ENCODE measurements at regions not wholly inside any gene's neighbourhood (a gene's known extent, or its start where the extent isn't known, plus 50 kb on each side); places are given as distances from the start of the nearest gene placed in this dataset.

DNA sequence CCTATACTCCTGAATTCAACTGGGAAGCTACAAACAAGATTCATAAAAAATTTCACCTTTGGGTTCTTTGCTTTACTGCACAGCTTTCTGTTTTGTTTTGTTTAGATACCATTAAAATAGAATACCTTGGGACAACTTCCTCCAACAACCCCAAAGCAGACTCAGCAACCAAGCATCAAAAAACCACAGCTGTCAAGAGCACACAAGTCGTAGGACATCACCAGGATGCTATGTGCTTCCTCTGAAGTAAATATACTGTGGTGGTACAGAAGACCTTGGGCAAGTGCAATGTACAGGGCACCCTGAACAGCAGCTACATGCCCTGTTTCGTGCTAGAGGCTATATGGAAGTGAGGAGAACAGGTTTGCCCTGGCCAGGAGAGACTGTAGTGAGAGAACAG lies 359.3 kb downstream of the BCL11B start:
- no peak overlapping the region for H3K4me3 ChIP-seq
- peaks cover 19% of the 10 kb centered on the region for H3K27me3 ChIP-seq
- no peak overlapping the region for H3K27ac ChIP-seq
- WGBS, 2 donors (ENCODE audit: low coverage in 1 of 2): 74 to 89% methylated on average over 2 of the region's 2 CpGs
- no peaks in the 10 kb centered on the region for H3K9me3 ChIP-seq
- H3K4me1 ChIP-seq: no peaks in the 10 kb centered on the region
- ATAC-seq: no peak
- TF ChIP-seq EP300 (IDR thresholded peaks at IDR 0.05): no peak
- TF ChIP-seq POLR2AphosphoS5 (IDR thresholded peaks at IDR 0.05): no peak
- no peak for TF ChIP-seq POLR2A (IDR thresholded peaks at IDR 0.05)
- TF ChIP-seq, protein P1, sequence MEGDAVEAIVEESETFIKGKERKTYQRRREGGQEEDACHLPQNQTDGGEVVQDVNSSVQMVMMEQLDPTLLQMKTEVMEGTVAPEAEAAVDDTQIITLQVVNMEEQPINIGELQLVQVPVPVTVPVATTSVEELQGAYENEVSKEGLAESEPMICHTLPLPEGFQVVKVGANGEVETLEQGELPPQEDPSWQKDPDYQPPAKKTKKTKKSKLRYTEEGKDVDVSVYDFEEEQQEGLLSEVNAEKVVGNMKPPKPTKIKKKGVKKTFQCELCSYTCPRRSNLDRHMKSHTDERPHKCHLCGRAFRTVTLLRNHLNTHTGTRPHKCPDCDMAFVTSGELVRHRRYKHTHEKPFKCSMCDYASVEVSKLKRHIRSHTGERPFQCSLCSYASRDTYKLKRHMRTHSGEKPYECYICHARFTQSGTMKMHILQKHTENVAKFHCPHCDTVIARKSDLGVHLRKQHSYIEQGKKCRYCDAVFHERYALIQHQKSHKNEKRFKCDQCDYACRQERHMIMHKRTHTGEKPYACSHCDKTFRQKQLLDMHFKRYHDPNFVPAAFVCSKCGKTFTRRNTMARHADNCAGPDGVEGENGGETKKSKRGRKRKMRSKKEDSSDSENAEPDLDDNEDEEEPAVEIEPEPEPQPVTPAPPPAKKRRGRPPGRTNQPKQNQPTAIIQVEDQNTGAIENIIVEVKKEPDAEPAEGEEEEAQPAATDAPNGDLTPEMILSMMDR (IDR thresholded peaks at IDR 0.05): no peak
- no peaks in the 10 kb centered on the region for H3K36me3 ChIP-seq

DNA sequence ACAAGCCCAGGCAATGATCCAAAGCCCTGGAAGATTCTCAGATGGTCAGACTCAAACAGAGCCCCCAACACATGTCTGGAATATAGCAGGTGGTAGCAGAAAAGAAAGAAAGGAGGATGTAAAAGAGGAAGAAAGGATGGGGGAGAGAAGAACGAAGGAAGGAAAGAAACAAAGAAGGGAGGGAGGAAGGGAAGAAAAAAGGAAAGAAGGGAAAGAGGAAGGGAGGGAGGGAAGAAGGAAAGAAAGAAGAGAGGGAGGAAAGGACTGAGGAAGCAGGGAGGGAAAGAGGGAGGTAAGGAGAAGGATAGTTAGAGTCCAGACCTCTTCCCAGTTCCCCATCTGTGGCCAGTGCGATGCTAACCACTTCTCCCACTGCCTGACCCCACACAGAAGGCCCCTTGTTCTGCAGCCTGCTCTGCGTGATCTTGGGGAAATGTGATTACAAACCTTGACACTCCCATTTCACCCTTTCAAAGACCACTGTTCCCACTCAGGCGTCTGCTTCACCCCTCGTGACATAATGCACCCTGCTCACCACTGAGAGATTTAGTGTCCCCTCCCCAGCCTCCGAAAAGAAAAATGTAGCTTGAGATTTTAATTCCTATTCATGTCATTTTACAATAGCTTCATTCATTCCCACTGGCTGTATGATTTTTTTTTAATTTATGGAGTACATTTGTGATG lies 357.9 kb downstream of the BCL11B start:
- H3K4me3 ChIP-seq: no peak overlapping the region
- 56 to 59% methylated on average over 5 to 6 of the region's 6 CpGs for WGBS, 2 donors (ENCODE audit: low coverage in 1 of 2)
- no peaks in the 10 kb centered on the region for H3K9me3 ChIP-seq
- no peak for ATAC-seq
- no peak for TF ChIP-seq POLR2AphosphoS5 (IDR thresholded peaks at IDR 0.05)
- TF ChIP-seq EP300 (IDR thresholded peaks at IDR 0.05): no peak
- no peak for TF ChIP-seq POLR2A (IDR thresholded peaks at IDR 0.05)
- TF ChIP-seq, protein P1 (IDR thresholded peaks at IDR 0.05): no peak
- H3K36me3 ChIP-seq: no peaks in the 10 kb centered on the region
- no peak overlapping the region for H3K27ac ChIP-seq
- peaks cover 10% of the 10 kb centered on the region for H3K27me3 ChIP-seq
- no peaks in the 10 kb centered on the region for H3K4me1 ChIP-seq

DNA sequence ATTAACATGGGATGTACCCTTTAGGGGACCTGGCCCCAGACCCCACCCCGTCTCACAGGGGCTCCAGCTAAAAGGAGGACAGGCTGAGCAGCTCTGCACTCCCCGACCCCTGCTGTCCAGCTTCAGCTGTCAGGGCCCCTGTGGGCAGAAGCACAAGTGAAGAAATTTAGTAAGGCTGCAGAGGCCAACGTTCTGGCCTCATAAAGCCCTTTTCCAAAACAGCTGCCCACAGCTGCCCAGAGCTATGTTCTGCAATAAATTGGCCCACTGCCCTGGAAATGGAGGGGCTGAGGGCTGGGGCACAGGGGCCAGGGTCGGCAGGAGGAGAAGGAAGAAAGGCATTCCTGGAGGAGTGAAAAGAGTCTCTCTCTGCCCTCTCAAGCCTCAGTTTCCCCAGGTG lies 357.1 kb downstream of the BCL11B start:
- H3K4me3 ChIP-seq: no peak overlapping the region
- H3K27me3 ChIP-seq: peaks cover 10% of the 10 kb centered on the region
- H3K36me3 ChIP-seq: no peaks in the 10 kb centered on the region
- no peaks in the 10 kb centered on the region for H3K4me1 ChIP-seq
- H3K27ac ChIP-seq: no peak overlapping the region
- no peaks in the 10 kb centered on the region for H3K9me3 ChIP-seq
- no peak for ATAC-seq
- no peak for TF ChIP-seq POLR2A (IDR thresholded peaks at IDR 0.05)
- no peak for TF ChIP-seq EP300 (IDR thresholded peaks at IDR 0.05)
- TF ChIP-seq, protein P1 (IDR thresholded peaks at IDR 0.05): no peak
- no peak for TF ChIP-seq POLR2AphosphoS5 (IDR thresholded peaks at IDR 0.05)
- whole genome bisulfite sequencing, 2 donors (ENCODE audit: low coverage in 1 of 2): 21% methylated on average over 2 of the region's 4 CpGs; no CpG with 5 or more reads in 1 of the 2 donors

DNA sequence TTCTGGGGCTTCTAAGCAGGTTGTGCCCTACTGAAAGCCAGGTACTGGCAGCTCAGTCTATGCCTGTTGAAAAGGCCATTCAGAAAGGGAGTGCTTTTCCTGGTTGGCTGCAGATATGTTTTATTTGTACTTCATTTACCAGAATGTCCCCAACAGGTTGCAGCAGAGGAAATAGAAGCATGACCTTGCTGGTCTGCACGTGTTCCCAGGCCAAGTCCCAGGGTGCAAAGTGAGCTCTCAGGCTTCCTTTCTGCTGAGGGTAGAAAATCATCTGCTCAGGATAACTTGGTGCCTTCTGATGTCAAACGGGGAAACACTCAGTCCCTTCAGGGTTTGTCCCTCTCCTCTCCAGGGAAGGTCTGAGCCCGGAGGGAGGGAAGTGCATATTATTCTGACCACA lies 356.4 kb downstream of the BCL11B start:
- no peaks in the 10 kb centered on the region for H3K4me1 ChIP-seq
- H3K9me3 ChIP-seq: no peaks in the 10 kb centered on the region
- H3K27me3 ChIP-seq: peaks cover 10% of the 10 kb centered on the region
- WGBS, 2 donors (ENCODE audit: low coverage in 1 of 2): 51 to 72% methylated on average over 2 to 3 of the region's 3 CpGs
- no peak overlapping the region for H3K27ac ChIP-seq
- no peak for TF ChIP-seq POLR2A (IDR thresholded peaks at IDR 0.05)
- TF ChIP-seq, protein P1 (IDR thresholded peaks at IDR 0.05): no peak
- no peak for TF ChIP-seq POLR2AphosphoS5 (IDR thresholded peaks at IDR 0.05)
- TF ChIP-seq EP300 (IDR thresholded peaks at IDR 0.05): no peak
- no peak overlapping the region for H3K4me3 ChIP-seq
- H3K36me3 ChIP-seq: no peaks in the 10 kb centered on the region
- ATAC-seq: no peak

DNA sequence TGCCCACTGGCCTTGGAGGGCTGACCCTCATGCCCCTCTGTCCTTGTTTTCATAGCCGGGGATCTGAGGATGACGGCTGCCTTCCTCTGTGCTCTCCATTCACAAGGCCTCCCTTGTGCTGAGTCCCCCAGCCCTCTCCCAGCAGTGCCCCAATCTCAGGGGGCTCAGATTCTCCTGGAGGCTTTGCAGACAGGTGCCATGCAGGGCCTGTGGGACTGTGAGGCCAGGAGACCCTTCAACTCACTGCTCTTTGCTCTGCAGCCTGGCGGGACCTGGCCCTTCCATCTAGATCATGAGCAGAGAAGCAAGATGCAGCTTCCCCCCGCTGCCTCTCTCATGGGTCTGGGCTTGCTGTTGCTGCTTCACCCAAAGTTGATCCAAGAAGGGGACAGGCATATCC lies 356.0 kb downstream of the BCL11B start:
- Histone ChIP-seq H3K4me1 (no peaks in the 10 kb centered on the region), H3K4me3 (no peak overlapping the region), H3K9me3 (no peaks in the 10 kb centered on the region), H3K27me3 (peaks cover 10% of the 10 kb centered on the region), H3K36me3 (no peaks in the 10 kb centered on the region), H3K27ac (no peak overlapping the region)
- no peak for ATAC-seq
- 55 to 95% methylated on average over 2 to 4 of the region's 4 CpGs for WGBS, 2 donors (ENCODE audit: low coverage in 1 of 2)
- TF ChIP-seq EP300 (IDR thresholded peaks at IDR 0.05): no peak
- TF ChIP-seq POLR2AphosphoS5 (IDR thresholded peaks at IDR 0.05): no peak
